H1 (cell line): ENCODE measurements at regions not wholly inside any gene's neighbourhood (a gene's known extent, or its start where the extent isn't known, plus 50 kb on each side); places are given as distances from the start of the nearest gene placed in this dataset.

Experiments
- CTCF ChIA-PET: fragments of 300-600 bp; sonication (Branson Sonifier 250); formaldehyde crosslinking; loops from one replicate; lab custom pipeline; 2021; ENCODE audit not compliant: partially characterized antibody; lab: Charles Lee
- POLR2A ChIA-PET: fragments of 300-600 bp; sonication (Branson Sonifier 250); formaldehyde crosslinking; loops from one replicate; lab custom pipeline; 2021; ENCODE audit warnings: inconsistent platforms; ENCODE audit not compliant: partially characterized antibody; lab: Charles Lee
- DNase-seq, 2 experiments: peaks; one replicate each; pipeline versions ENCODE4 v3.0.0 to v3.0.0-alpha.2; 2010 to 2022; ENCODE audit warnings: low spot score in 2 of 2, low read depth in 1 of 2, mixed read lengths in 1 of 2
- FAIRE-seq: peaks from 2 replicates; lab custom pipeline; 2011; peaks lifted over from hg19 to GRCh38; lab: Jason Lieb, UNC
- H2AFZ ChIP-seq: 2 replicates; pipeline ENCODE4 v1.8.1; 2012; ENCODE audit warnings: low read length, inconsistent platforms
- H2AK5ac ChIP-seq: 2 replicates; pipeline ENCODE4 v1.6.1; 2013; ENCODE audit warnings: low read depth, low read length
- H2BK120ac ChIP-seq: replicated peaks from 2 replicates; pipeline ENCODE3; 2013; ENCODE audit warnings: low read depth, low read length, inconsistent platforms
- H2BK12ac ChIP-seq: 2 replicates; pipeline ENCODE4 v1.6.1; 2013; ENCODE audit warnings: low read depth, low read length
- H2BK15ac ChIP-seq: 2 replicates; pipeline ENCODE4 v1.6.1; 2013; ENCODE audit warnings: low read length
- H2BK20ac ChIP-seq: 2 replicates; pipeline ENCODE4 v1.6.1; 2013; ENCODE audit warnings: low read length
- H2BK5ac ChIP-seq: 2 replicates; pipeline ENCODE4 v1.6.1; 2013; ENCODE audit warnings: low read depth, low read length
- H3K14ac ChIP-seq: 2 replicates; pipeline ENCODE4 v1.6.1; 2013; ENCODE audit warnings: inconsistent platforms; ENCODE audit not compliant: insufficient read length
- H3K18ac ChIP-seq: 2 replicates; pipeline ENCODE4 v1.6.1; 2013; ENCODE audit warnings: low read length; ENCODE audit errors: extremely low read depth
- H3K23ac ChIP-seq: 2 replicates; pipeline ENCODE4 v1.6.1; 2013; ENCODE audit warnings: inconsistent platforms; ENCODE audit not compliant: insufficient read length
- H3K23me2 ChIP-seq: 2 replicates; pipeline ENCODE4 v1.6.1; 2013; ENCODE audit warnings: low read depth, low read length
- H3K27ac ChIP-seq: 2 replicates; pipeline ENCODE4 v1.6.1; 2011; ENCODE audit warnings: low read depth, low read length, inconsistent platforms
- H3K27me3 ChIP-seq, 4 experiments: replicated peaks in 1 of 4; 1 replicate in 1 of 4; 2 replicates in 3 of 4; pipeline versions ENCODE4 v1.6.1 to v1.8.1; 2011 to 2013; ENCODE audit warnings: low read length in 3 of 4, mild to moderate bottlenecking in 3 of 4, inconsistent platforms in 2 of 4, mixed read lengths in 2 of 4, moderate library complexity in 1 of 4; ENCODE audit not compliant: control insufficient read depth in 3 of 4, insufficient read depth in 3 of 4; ENCODE audit errors: extremely low read depth in 1 of 4
- H3K36me3 ChIP-seq, 4 experiments: 2 replicates each; pipeline versions ENCODE4 v1.6.1 to v1.8.1; 2011 to 2013; ENCODE audit warnings: mild to moderate bottlenecking in 4 of 4, low read length in 3 of 4, moderate library complexity in 2 of 4, control low read depth in 1 of 4, inconsistent platforms in 1 of 4; ENCODE audit not compliant: insufficient read depth in 4 of 4, control insufficient read depth in 2 of 4
- H3K4ac ChIP-seq: replicated peaks from 2 replicates; pipeline ENCODE3; 2013; ENCODE audit warnings: low read length, low read depth, mixed read lengths, inconsistent platforms; ENCODE audit not compliant: insufficient read length
- H3K4me1 ChIP-seq, 4 experiments: replicated peaks in 1 of 4; 1 replicate in 1 of 4; 2 replicates in 3 of 4; pipeline versions ENCODE4 v1.6.1 to v1.8.1; 2011 to 2013; ENCODE audit warnings: low read length in 3 of 4, inconsistent platforms in 2 of 4, mixed read lengths in 1 of 4; ENCODE audit not compliant: insufficient read depth in 4 of 4, control insufficient read depth in 3 of 4
- H3K4me2 ChIP-seq, 2 experiments: 2 replicates each; pipeline versions ENCODE4 v1.6.1 to v1.8.1; 2011 to 2013; ENCODE audit warnings: low read depth in 2 of 2, low read length in 2 of 2, control low read depth in 1 of 2, inconsistent platforms in 1 of 2, mild to moderate bottlenecking in 1 of 2; ENCODE audit not compliant: insufficient read depth in 1 of 2
- H3K4me3 ChIP-seq, 4 experiments: fragments of 200-600, 300-600 bp in 1 of 4; sonication (generic), shearing (Covaris generic), sonication (Bioruptor Twin) in 1 of 4; 2 replicates each; pipeline versions ENCODE4 v1.5.1 to v1.8.1; 2011 to 2016; ENCODE audit warnings: low read length in 4 of 4, low read depth in 3 of 4, control low read depth in 2 of 4, inconsistent platforms in 2 of 4, mild to moderate bottlenecking in 2 of 4, mixed read lengths in 1 of 4, moderate library complexity in 1 of 4; ENCODE audit not compliant: insufficient read depth in 2 of 4; ENCODE audit errors: extremely low read depth in 1 of 4
- H3K56ac ChIP-seq: replicated peaks from 2 replicates; pipeline ENCODE3; 2013; ENCODE audit warnings: low read depth, mild to moderate bottlenecking, mixed read lengths, low read length, inconsistent platforms; ENCODE audit not compliant: insufficient read length
- H3K79me1 ChIP-seq: 2 replicates; pipeline ENCODE4 v1.6.1; 2013; ENCODE audit warnings: low read depth, low read length, control low read depth
- H3K79me2 ChIP-seq, 2 experiments: 2 replicates each; pipeline versions ENCODE4 v1.6.1 to v1.8.1; 2012 to 2013; ENCODE audit warnings: low read length in 2 of 2, mild to moderate bottlenecking in 2 of 2, inconsistent platforms in 1 of 2; ENCODE audit not compliant: insufficient read depth in 2 of 2, control insufficient read depth in 1 of 2
- H3K9ac ChIP-seq, 4 experiments: replicated peaks in 1 of 4; 1 replicate in 1 of 4; 2 replicates in 3 of 4; pipeline versions ENCODE4 v1.6.1 to v1.8.1; 2011 to 2013; ENCODE audit warnings: low read depth in 3 of 4, low read length in 3 of 4, control low read depth in 2 of 4, mild to moderate bottlenecking in 2 of 4, moderate library complexity in 2 of 4, inconsistent platforms in 1 of 4; ENCODE audit errors: extremely low read depth in 1 of 4
- H3K9me3 ChIP-seq, 2 experiments: 2 replicates each; pipeline versions ENCODE4 v1.6.1 to v1.8.1; 2012 to 2013; ENCODE audit warnings: mild to moderate bottlenecking in 2 of 2, moderate library complexity in 2 of 2, control low read depth in 1 of 2, inconsistent platforms in 1 of 2, low read depth in 1 of 2, low read length in 1 of 2, mixed read lengths in 1 of 2; ENCODE audit not compliant: insufficient read depth in 2 of 2
- H4K20me1 ChIP-seq, 2 experiments: replicated peaks in 1 of 2; 2 replicates each; pipeline versions ENCODE3 to v1.8.1; 2011 to 2013; ENCODE audit warnings: inconsistent platforms in 2 of 2, low read length in 2 of 2, mild to moderate bottlenecking in 1 of 2; ENCODE audit not compliant: insufficient read depth in 2 of 2, control insufficient read depth in 1 of 2
- H4K5ac ChIP-seq: 2 replicates; pipeline ENCODE4 v1.6.1; 2013; ENCODE audit warnings: low read length, low read depth, mixed read lengths, inconsistent platforms; ENCODE audit not compliant: insufficient read length
- H4K8ac ChIP-seq: 2 replicates; pipeline ENCODE4 v1.8.0; 2013; ENCODE audit warnings: mild to moderate bottlenecking, moderate library complexity, low read length, inconsistent platforms; ENCODE audit not compliant: insufficient read depth; ENCODE audit errors: extremely low read depth
- H4K91ac ChIP-seq: replicated peaks from 2 replicates; pipeline ENCODE3; 2013; ENCODE audit warnings: low read length, mixed read lengths, inconsistent platforms; ENCODE audit not compliant: insufficient read length
- ASH2L ChIP-seq: fragments of 200-600, 300-600 bp; sonication (generic); IDR thresholded peaks from one replicate; pipeline ENCODE4 v1.7.1; 2017; ENCODE audit warnings: low read length
- BACH1 ChIP-seq: IDR thresholded peaks from 2 replicates; pipeline ENCODE4 v1.6.1; 2012; ENCODE audit warnings: low read length, improper control_type of control experiment
- CTBP2 ChIP-seq: IDR thresholded peaks from 2 replicates; pipeline ENCODE4 v1.7.0; 2011; ENCODE audit warnings: borderline replicate concordance, mild to moderate bottlenecking, moderate library complexity, mixed read lengths, low read length; ENCODE audit not compliant: insufficient read depth, insufficient read length
- EP300 ChIP-seq, 2 experiments: IDR thresholded peaks; 1 replicate in 1 of 2; 2 replicates in 1 of 2; pipeline ENCODE4 v1.6.1; 2011 to 2012; ENCODE audit warnings: low read depth in 2 of 2, low read length in 2 of 2, mild to moderate bottlenecking in 2 of 2, borderline replicate concordance in 1 of 2, inconsistent platforms in 1 of 2, moderate library complexity in 1 of 2
- FOSL1 ChIP-seq: IDR thresholded peaks from 2 replicates; pipeline ENCODE4 v1.6.1; 2011; ENCODE audit warnings: mild to moderate bottlenecking, low read depth, low read length, moderate library complexity; ENCODE audit not compliant: insufficient read depth
- HDAC2 ChIP-seq, 2 experiments: fragments of 300-600 bp in 1 of 2; sonication (generic) in 1 of 2; IDR thresholded peaks; 2 replicates each; pipeline ENCODE4 v1.6.1; 2011 to 2012; ENCODE audit warnings: low read depth in 2 of 2, low read length in 2 of 2, mild to moderate bottlenecking in 2 of 2, moderate library complexity in 2 of 2, borderline replicate concordance in 1 of 2, inconsistent platforms in 1 of 2
- HDAC6 ChIP-seq: IDR thresholded peaks from one replicate; pipeline ENCODE4 v1.7.1; 2012; ENCODE audit warnings: low read depth, mild to moderate bottlenecking, inconsistent platforms, low read length, moderate library complexity
- JUN ChIP-seq: IDR thresholded peaks from 2 replicates; pipeline ENCODE4 v1.6.1; 2011; ENCODE audit warnings: low read depth, mild to moderate bottlenecking, improper control_type of control experiment, low read length
- KDM4A ChIP-seq: IDR thresholded peaks from one replicate; pipeline ENCODE4 v1.7.1; 2012; ENCODE audit warnings: low read depth, mild to moderate bottlenecking, moderate library complexity, low read length, inconsistent platforms; ENCODE audit not compliant: severe bottlenecking
- NRF1 ChIP-seq: IDR thresholded peaks from 2 replicates; pipeline ENCODE4 v1.6.1; 2011; ENCODE audit warnings: mild to moderate bottlenecking, low read depth, low read length, improper control_type of control experiment
- POLR2A ChIP-seq, 2 experiments: IDR thresholded peaks; 1 replicate in 1 of 2; 2 replicates in 1 of 2; pipeline ENCODE4 v1.6.1; 2011; ENCODE audit warnings: low read depth in 2 of 2, low read length in 2 of 2, mild to moderate bottlenecking in 2 of 2; ENCODE audit errors: control extremely low read depth in 1 of 2
- POLR2AphosphoS5 ChIP-seq: IDR thresholded peaks from 2 replicates; pipeline ENCODE4 v1.6.1; 2011; ENCODE audit warnings: low read depth, low read length
- SP4 ChIP-seq: IDR thresholded peaks from 2 replicates; pipeline ENCODE4 v1.6.1; 2012; ENCODE audit warnings: low read length, inconsistent platforms
- TAF7 ChIP-seq: optimal IDR thresholded peaks from 2 replicates; pipeline ENCODE3; 2011; ENCODE audit warnings: low read depth, mild to moderate bottlenecking, inconsistent platforms, low read length, moderate library complexity, borderline replicate concordance
- ZNF274 ChIP-seq: IDR thresholded peaks from 2 replicates; pipeline ENCODE4 v1.7.0; 2012; ENCODE audit warnings: low read length, borderline replicate concordance; ENCODE audit errors: extremely low read depth
- WGBS, 2 experiments: shearing (Covaris generic) in 1 of 2; methylation state at CpG; one replicate each; pipeline versions ENCODE4 v1.1.6 to v1.1.7; 2013 to 2015; ENCODE audit warnings: low lambda C conversion rate in 2 of 2, mixed read lengths in 2 of 2, inconsistent platforms in 1 of 2, low coverage in 1 of 2, missing lambda C conversion rate in 1 of 2; ENCODE audit not compliant: insufficient replicate concordance in 2 of 2, insufficient coverage in 1 of 2, insufficient read length in 1 of 2; ENCODE audit errors: extremely low coverage in 1 of 2, missing lambda C conversion rate in 1 of 2; 5-methylcytosine and 5-hydroxymethylcytosine counted together

DNA sequence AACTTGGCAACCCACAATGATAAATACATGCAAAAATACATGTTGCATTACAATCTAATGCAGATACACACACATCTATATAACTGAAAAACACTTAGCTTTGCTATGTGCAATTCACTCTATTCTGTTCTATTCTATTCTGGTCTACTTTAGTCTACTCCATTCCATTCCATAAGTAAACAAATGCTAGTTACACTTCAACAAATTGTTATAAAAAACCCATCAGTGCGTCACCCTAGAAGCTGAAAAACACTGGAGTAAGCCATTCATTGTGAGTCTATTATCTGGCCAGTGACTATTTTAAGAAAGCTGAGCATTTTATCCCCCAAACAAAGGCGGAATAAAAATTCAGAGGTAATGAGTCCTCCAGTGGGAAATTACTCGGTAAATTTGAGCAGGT lies 315.7 kb upstream of the EPHA7 start:
- H3K9ac ChIP-seq = no peak overlapping the region
- no peaks in the 10 kb centered on the region for H3K23me2 ChIP-seq
- H3K79me1 ChIP-seq = no peaks in the 10 kb centered on the region
- no peak overlapping the region for H3K14ac ChIP-seq
- FAIRE-seq (no peak), DNase-seq (no peak)
- no peak overlapping the region for H3K27ac ChIP-seq
- H3K56ac ChIP-seq = no peak overlapping the region
- H2BK20ac ChIP-seq = no peak overlapping the region
- WGBS, 2 experiments = 91% methylated on average over 3 of the region's 3 CpGs; no CpG with 5 or more reads in 1 of the 2 experiments
- H3K18ac ChIP-seq = no peak overlapping the region
- POLR2A ChIA-PET = interaction anchor here (0.6 to 1.6 kb wide), 3 partner anchors 61 to 487 kb away, joined by 3 read pairs; no protein-coding TSS in a partner anchor
- H2BK120ac ChIP-seq = no peak overlapping the region
- H3K36me3 ChIP-seq = no peaks in the 10 kb centered on the region
- CTCF ChIA-PET = interaction anchor here (0.6 to 1.1 kb wide), 2 partner anchors 57 to 84 kb away, joined by 3 read pairs; no protein-coding TSS in a partner anchor
- no peak overlapping the region for H3K4ac ChIP-seq
- no peak overlapping the region for H4K91ac ChIP-seq
- H4K20me1 ChIP-seq = no peaks in the 10 kb centered on the region
- no peak overlapping the region for H4K5ac ChIP-seq
- no peak overlapping the region for H2AK5ac ChIP-seq
- H4K8ac ChIP-seq = no peak overlapping the region
- no peak overlapping the region for H2AFZ ChIP-seq
- no peak overlapping the region for H2BK12ac ChIP-seq
- H2BK5ac ChIP-seq = no peak overlapping the region
- H3K4me2 ChIP-seq = no peak overlapping the region
- no peaks in the 10 kb centered on the region for H3K4me1 ChIP-seq
- H2BK15ac ChIP-seq = no peak overlapping the region
- no peaks in the 10 kb centered on the region for H3K9me3 ChIP-seq
- H3K4me3 ChIP-seq = no peak overlapping the region
- H3K27me3 ChIP-seq = no peaks in the 10 kb centered on the region
- H3K79me2 ChIP-seq = no peaks in the 10 kb centered on the region
- no peak overlapping the region for H3K23ac ChIP-seq
- TF ChIP-seq NRF1 = no peak
- no peak for TF ChIP-seq BACH1
- no peak for TF ChIP-seq SP4
- no peak for TF ChIP-seq KDM4A
- TF ChIP-seq JUN = no peak
- no peak for TF ChIP-seq EP300 (IDR thresholded peaks at IDR 0.05; ENCODE audit: borderline replicate concordance in 1 of 2, low read depth in 2 of 2, low read length in 2 of 2)
- TF ChIP-seq POLR2A (IDR thresholded peaks at IDR 0.05; ENCODE audit: control extremely low read depth in 1 of 2, low read depth in 2 of 2, low read length in 2 of 2) = no peak
- TF ChIP-seq TAF7 = no peak
- no peak for TF ChIP-seq POLR2AphosphoS5
- TF ChIP-seq FOSL1 = no peak
- TF ChIP-seq ASH2L = no peak
- TF ChIP-seq CTBP2 = no peak
- no peak for TF ChIP-seq HDAC6
- no peak for TF ChIP-seq ZNF274
- no peak for TF ChIP-seq HDAC2 (IDR thresholded peaks at IDR 0.05; ENCODE audit: borderline replicate concordance in 1 of 2, low read depth in 2 of 2, low read length in 2 of 2)
